ENCODE measurements at regions not wholly inside any gene's neighbourhood (a gene's known extent, or its start where the extent isn't known, plus 50 kb on each side); places are given as distances from the start of the nearest gene placed in this dataset.

- CTCF ChIA-PET = no interaction called here
- POLR2A ChIA-PET = no interaction called here
Observed at GRCh38 chr4:123577225-123577906, 180.8 kb downstream of the SPRY1 start.

GRCh38 chr4:123578276-123579029 lies 181.9 kb downstream of the SPRY1 start:
- H3K27ac Mint-ChIP-seq = no peak overlapping the region
- no peak for DNase-seq
- ChIA-PET CTCF (no interaction called here), POLR2A (no interaction called here)
- H3K9me3 Mint-ChIP-seq = peaks cover 16% of the 10 kb centered on the region
- H3K36me3 Mint-ChIP-seq (ENCODE audit: low read depth) = no peaks in the 10 kb centered on the region
- no peak overlapping the region for H3K4me3 Mint-ChIP-seq
- H3K4me1 Mint-ChIP-seq = no peaks in the 10 kb centered on the region
- H3K27me3 Mint-ChIP-seq = no peaks in the 10 kb centered on the region

More at GRCh38 chr4:123577225-123577906, 180.8 kb downstream of the SPRY1 start:
- no peak overlapping the region for H3K4me3 Mint-ChIP-seq
- no peaks in the 10 kb centered on the region for H3K27me3 Mint-ChIP-seq
- no peak for DNase-seq
- H3K4me1 Mint-ChIP-seq = no peaks in the 10 kb centered on the region
- H3K27ac Mint-ChIP-seq = no peak overlapping the region
- H3K36me3 Mint-ChIP-seq (ENCODE audit: low read depth) = no peaks in the 10 kb centered on the region
- H3K9me3 Mint-ChIP-seq = peaks cover 16% of the 10 kb centered on the region

GRCh38 chr4:123579961-123580360 lies 183.4 kb downstream of the SPRY1 start:
- H3K27ac Mint-ChIP-seq = no peak overlapping the region
- DNase-seq = no peak
- CTCF ChIA-PET = no interaction called here
- peaks cover 16% of the 10 kb centered on the region for H3K9me3 Mint-ChIP-seq
- H3K27me3 Mint-ChIP-seq = no peaks in the 10 kb centered on the region
- H3K36me3 Mint-ChIP-seq (ENCODE audit: low read depth) = no peaks in the 10 kb centered on the region
- POLR2A ChIA-PET = no interaction called here
- no peak overlapping the region for H3K4me3 Mint-ChIP-seq
- H3K4me1 Mint-ChIP-seq = no peaks in the 10 kb centered on the region

GRCh38 chr4:123580981-123581664 lies 184.5 kb downstream of the SPRY1 start:
- no peaks in the 10 kb centered on the region for H3K4me1 Mint-ChIP-seq
- H3K9me3 Mint-ChIP-seq = peaks cover 16% of the 10 kb centered on the region
- no peak overlapping the region for H3K27ac Mint-ChIP-seq
- no peak for DNase-seq
- H3K27me3 Mint-ChIP-seq = no peaks in the 10 kb centered on the region
- CTCF ChIA-PET = no interaction called here
- H3K4me3 Mint-ChIP-seq = no peak overlapping the region
- H3K36me3 Mint-ChIP-seq (ENCODE audit: low read depth) = no peaks in the 10 kb centered on the region
- POLR2A ChIA-PET = no interaction called here

- H3K9me3 Mint-ChIP-seq = peaks cover 16% of the 10 kb centered on the region
- H3K27ac Mint-ChIP-seq = no peak overlapping the region
- POLR2A ChIA-PET = no interaction called here
- CTCF ChIA-PET = no interaction called here
- H3K4me3 Mint-ChIP-seq = no peak overlapping the region
- H3K4me1 Mint-ChIP-seq = no peaks in the 10 kb centered on the region
- H3K36me3 Mint-ChIP-seq (ENCODE audit: low read depth) = no peaks in the 10 kb centered on the region
- no peak for DNase-seq
- H3K27me3 Mint-ChIP-seq = no peaks in the 10 kb centered on the region
Observed at GRCh38 chr4:123581802-123582201, 185.2 kb downstream of the SPRY1 start.

GRCh38 chr4:123583043-123583442 lies 186.4 kb downstream of the SPRY1 start:
- ChIA-PET POLR2A (no interaction called here), CTCF (no interaction called here)
- DNase-seq = no peak
- no peaks in the 10 kb centered on the region for H3K36me3 Mint-ChIP-seq (ENCODE audit: low read depth)
- no peaks in the 10 kb centered on the region for H3K4me1 Mint-ChIP-seq
- H3K9me3 Mint-ChIP-seq = peaks cover 16% of the 10 kb centered on the region
- H3K27me3 Mint-ChIP-seq = no peaks in the 10 kb centered on the region
- H3K4me3 Mint-ChIP-seq = no peak overlapping the region
- no peak overlapping the region for H3K27ac Mint-ChIP-seq

- ChIA-PET POLR2A (no interaction called here), CTCF (no interaction called here)
- Mint-ChIP-seq H3K36me3 (ENCODE audit: low read depth) (no peaks in the 10 kb centered on the region), H3K4me3 (no peak overlapping the region), H3K4me1 (peaks cover 5% of the 10 kb centered on the region), H3K27ac (no peak overlapping the region), H3K27me3 (no peaks in the 10 kb centered on the region), H3K9me3 (peaks cover 13% of the 10 kb centered on the region)
- DNase-seq = no peak
Observed at GRCh38 chr4:123585111-123585510, 188.5 kb downstream of the SPRY1 start.

- Mint-ChIP-seq H3K9me3 (no peaks in the 10 kb centered on the region), H3K27ac (no peak overlapping the region), H3K4me1 (peaks cover 6% of the 10 kb centered on the region), H3K4me3 (no peak overlapping the region), H3K36me3 (ENCODE audit: low read depth) (no peaks in the 10 kb centered on the region), H3K27me3 (peaks cover 1% of the 10 kb centered on the region)
- no peak for DNase-seq
- POLR2A ChIA-PET = no interaction called here
- CTCF ChIA-PET = no interaction called here
Observed at GRCh38 chr4:123587983-123588494, 191.4 kb downstream of the SPRY1 start.

GRCh38 chr4:123588631-123589241 lies 192.1 kb downstream of the SPRY1 start:
- ChIA-PET CTCF (no interaction called here), POLR2A (no interaction called here)
- Mint-ChIP-seq H3K27me3 (peaks cover 3% of the 10 kb centered on the region), H3K9me3 (no peaks in the 10 kb centered on the region), H3K4me3 (no peak overlapping the region), H3K4me1 (peaks cover 13% of the 10 kb centered on the region), H3K36me3 (ENCODE audit: low read depth) (no peaks in the 10 kb centered on the region), H3K27ac (no peak overlapping the region)
- no peak for DNase-seq

- H3K36me3 Mint-ChIP-seq (ENCODE audit: low read depth) = no peaks in the 10 kb centered on the region
- no peak overlapping the region for H3K4me3 Mint-ChIP-seq
- CTCF ChIA-PET = no interaction called here
- POLR2A ChIA-PET = no interaction called here
- no peaks in the 10 kb centered on the region for H3K9me3 Mint-ChIP-seq
- H3K27ac Mint-ChIP-seq = no peak overlapping the region
- peaks cover 19% of the 10 kb centered on the region for H3K4me1 Mint-ChIP-seq
- H3K27me3 Mint-ChIP-seq = peaks cover 3% of the 10 kb centered on the region
- DNase-seq = no peak
Observed at GRCh38 chr4:123589301-123589700, 192.7 kb downstream of the SPRY1 start.

- CTCF ChIA-PET = no interaction called here
- Mint-ChIP-seq H3K27ac (no peak overlapping the region), H3K4me3 (no peak overlapping the region), H3K9me3 (no peaks in the 10 kb centered on the region), H3K27me3 (peaks cover 6% of the 10 kb centered on the region), H3K4me1 (peaks cover 19% of the 10 kb centered on the region), H3K36me3 (ENCODE audit: low read depth) (no peaks in the 10 kb centered on the region)
- POLR2A ChIA-PET = no interaction called here
- DNase-seq = no peak
Observed at GRCh38 chr4:123591875-123592274, 195.3 kb downstream of the SPRY1 start.

GRCh38 chr4:123593655-123594054 lies 197.1 kb downstream of the SPRY1 start:
- H3K27ac Mint-ChIP-seq = no peak overlapping the region

GRCh38 chr4:123596805-123597204 lies 200.2 kb downstream of the SPRY1 start:
- no peak for DNase-seq
- Mint-ChIP-seq H3K9me3 (no peaks in the 10 kb centered on the region), H3K27me3 (peaks cover 6% of the 10 kb centered on the region), H3K36me3 (ENCODE audit: low read depth) (no peaks in the 10 kb centered on the region), H3K4me3 (no peak overlapping the region), H3K27ac (no peak overlapping the region), H3K4me1 (peaks cover 42% of the 10 kb centered on the region)
- CTCF ChIA-PET = interaction anchor here (1.2 kb wide), 1 partner anchor 10 kb away, joined by 3 read pairs; no protein-coding TSS in a partner anchor
- POLR2A ChIA-PET = no interaction called here

More at GRCh38 chr4:123593655-123594054, 197.1 kb downstream of the SPRY1 start:
- H3K4me3 Mint-ChIP-seq = no peak overlapping the region
- no peaks in the 10 kb centered on the region for H3K9me3 Mint-ChIP-seq
- DNase-seq = peak; percentile 19
- H3K36me3 Mint-ChIP-seq (ENCODE audit: low read depth) = no peaks in the 10 kb centered on the region
- peaks cover 25% of the 10 kb centered on the region for H3K4me1 Mint-ChIP-seq
- H3K27me3 Mint-ChIP-seq = peaks cover 6% of the 10 kb centered on the region
- ChIA-PET POLR2A (no interaction called here), CTCF (no interaction called here)
